SK-N-SH (cell line): ENCODE measurements at regions not wholly inside any gene's neighbourhood (a gene's known extent, or its start where the extent isn't known, plus 50 kb on each side); places are given as distances from the start of the nearest gene placed in this dataset.

Experiments used
- CTCF ChIA-PET: fragments of 300-600, 350-600 bp; formaldehyde crosslinking; extraction: SDS; loops from one replicate; lab custom pipeline; 2021; lab: Yijun Ruan, JAX
- POLR2A ChIA-PET: fragments of 350-600 bp; sonication (Branson Sonifier 250); formaldehyde crosslinking; extraction: SDS; loops from one replicate; lab custom pipeline; 2020; ENCODE audit warnings: antibody characterized with exemption, inconsistent platforms; lab: Yijun Ruan, JAX
- DNase-seq: peaks from one replicate; pipeline ENCODE4 v3.0.0; 2012
- H2AFZ ChIP-seq: fragments of 200-600 bp; sonication (generic); 2 replicates; pipeline ENCODE4 v1.8.1; 2016; ENCODE audit warnings: antibody characterized with exemption, mild to moderate bottlenecking, low read depth
- H3F3A ChIP-seq: fragments of 200-600 bp; sonication (generic); replicated peaks from 2 replicates; pipeline ENCODE3; 2016; ENCODE audit warnings: antibody characterized with exemption, mild to moderate bottlenecking; ENCODE audit not compliant: insufficient read depth
- H3K27ac ChIP-seq, 2 experiments: fragments of 200-500 bp in 1 of 2; fragments of 200-600 bp in 1 of 2; sonication (Bioruptor generic) in 1 of 2; sonication (generic), shearing (Covaris generic) in 1 of 2; 2 replicates each; pipeline versions ENCODE4 v1.5.1 to v1.6.1; 2014 to 2016; ENCODE audit warnings: low read depth in 2 of 2, inconsistent platforms in 1 of 2, low read length in 1 of 2, mild to moderate bottlenecking in 1 of 2, mixed read lengths in 1 of 2
- H3K27me3 ChIP-seq: fragments of 200-600 bp; sonication (generic), shearing (Covaris generic); 2 replicates; pipeline ENCODE4 v1.6.1; 2016; ENCODE audit warnings: mixed run types; ENCODE audit not compliant: insufficient read depth
- H3K36me3 ChIP-seq, 2 experiments: fragments of 200-500 bp in 1 of 2; fragments of 200-600 bp in 1 of 2; sonication (Bioruptor generic) in 1 of 2; sonication (generic) in 1 of 2; replicated peaks in 1 of 2; 2 replicates each; pipeline versions ENCODE3 to v1.5.1; 2014 to 2016; ENCODE audit warnings: low read length in 1 of 2, mild to moderate bottlenecking in 1 of 2; ENCODE audit not compliant: insufficient read depth in 2 of 2, control insufficient read depth in 1 of 2
- H3K4me1 ChIP-seq, 2 experiments: fragments of 200-500 bp in 1 of 2; fragments of 200-600 bp in 1 of 2; sonication (Bioruptor generic) in 1 of 2; sonication (generic), shearing (Covaris generic) in 1 of 2; 2 replicates each; pipeline versions ENCODE4 v1.5.1 to v1.6.1; 2014 to 2016; ENCODE audit warnings: low read depth in 1 of 2, low read length in 1 of 2, mixed run types in 1 of 2; ENCODE audit not compliant: insufficient read depth in 2 of 2, control insufficient read depth in 1 of 2
- H3K4me2 ChIP-seq: fragments of 200-600 bp; sonication (generic), shearing (Covaris generic); 2 replicates; pipeline ENCODE4 v1.6.1; 2017; ENCODE audit warnings: mixed run types
- H3K4me3 ChIP-seq, 2 experiments: fragments of 200-500 bp in 1 of 2; fragments of 200-600 bp in 1 of 2; sonication (Bioruptor generic) in 1 of 2; sonication (generic), shearing (Covaris generic) in 1 of 2; 2 replicates each; pipeline versions ENCODE4 v1.5.1 to v1.8.1; 2014 to 2016; ENCODE audit warnings: low read depth in 2 of 2, inconsistent platforms in 1 of 2, low read length in 1 of 2, mild to moderate bottlenecking in 1 of 2, mixed read lengths in 1 of 2, moderate library complexity in 1 of 2
- H3K79me2 ChIP-seq: fragments of 200-600 bp; sonication (generic); 2 replicates; pipeline ENCODE4 v1.8.1; 2017; ENCODE audit warnings: mild to moderate bottlenecking; ENCODE audit not compliant: insufficient read depth
- H3K9ac ChIP-seq: fragments of 200-600 bp; sonication (generic); 2 replicates; pipeline ENCODE4 v1.6.1; 2017; ENCODE audit warnings: mixed run types
- H3K9me2 ChIP-seq: fragments of 200-600 bp; sonication (generic); 2 replicates; pipeline ENCODE4 v1.6.1; 2017; ENCODE audit warnings: mixed run types
- H3K9me3 ChIP-seq: fragments of 200-600 bp; sonication (generic); 2 replicates; pipeline ENCODE4 v1.6.1; 2017; ENCODE audit warnings: mixed run types, mild to moderate bottlenecking, moderate library complexity
- H4K20me1 ChIP-seq: fragments of 200-600 bp; sonication (generic); 2 replicates; pipeline ENCODE4 v1.6.1; 2017; ENCODE audit warnings: mild to moderate bottlenecking, mixed run types; ENCODE audit not compliant: insufficient read depth
- EZH2phosphoT487 ChIP-seq: fragments of 200-600 bp; sonication (generic); IDR thresholded peaks from 2 replicates; pipeline ENCODE4 v1.6.1; 2017; ENCODE audit warnings: low read depth, mixed run types, mild to moderate bottlenecking, antibody characterized with exemption, moderate library complexity, borderline replicate concordance
- RAD21 ChIP-seq: IDR thresholded peaks from 2 replicates; pipeline ENCODE4 v1.6.1; 2012; ENCODE audit warnings: mild to moderate bottlenecking, low read length
- RFX5 ChIP-seq: IDR thresholded peaks from 2 replicates; pipeline ENCODE4 v1.6.1; 2012; ENCODE audit warnings: mild to moderate bottlenecking, improper control_type of control experiment, low read length
- RXRA ChIP-seq: IDR thresholded peaks from 2 replicates; pipeline ENCODE4 v1.4.0; 2012; ENCODE audit warnings: low read depth, mild to moderate bottlenecking, borderline replicate concordance
- WGBS: methylation state at CpG from one replicate; pipeline ENCODE4 v1.1.6; 2017; ENCODE audit warnings: low lambda C conversion rate; 5-methylcytosine and 5-hydroxymethylcytosine counted together

DNA sequence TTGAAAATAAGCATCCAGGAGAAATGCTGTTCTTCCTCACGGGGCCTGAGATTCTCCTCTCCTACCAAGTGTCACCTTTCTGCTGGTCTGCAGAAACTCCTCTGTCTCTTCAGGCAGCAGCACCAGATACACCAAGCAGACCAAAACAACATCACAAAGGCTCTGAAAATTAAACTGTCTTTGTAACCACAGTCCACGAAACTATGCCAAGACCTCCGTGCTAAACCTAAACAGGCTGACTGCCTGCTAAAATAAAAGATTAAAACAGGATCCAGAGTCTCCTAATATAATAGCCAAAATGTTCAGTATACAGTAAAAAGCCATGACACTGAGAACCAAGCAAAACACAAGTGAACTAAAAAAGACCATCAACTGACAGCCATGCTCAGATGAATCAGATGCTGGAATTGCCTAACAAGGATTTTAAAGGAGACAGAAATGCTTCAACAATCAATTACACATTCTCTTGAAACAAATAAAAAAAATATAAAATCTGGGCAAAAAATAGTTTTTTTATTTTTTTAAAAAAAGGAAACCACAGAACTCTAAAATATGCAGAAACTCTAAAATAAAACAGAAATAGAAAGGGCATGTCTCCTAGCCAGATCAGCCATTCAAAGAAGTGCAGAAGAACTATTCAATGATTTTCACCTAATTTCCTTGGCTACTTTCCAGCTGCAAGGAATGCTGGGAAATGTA lies 50.3 kb upstream of the TOX3 start:
- Histone ChIP-seq H3K9me2 (no peaks in the 10 kb centered on the region), H3K4me3 (no peak overlapping the region), H3K79me2 (no peaks in the 10 kb centered on the region), H2AFZ (no peak overlapping the region), H3K27me3 (no peaks in the 10 kb centered on the region), H3K9ac (no peak overlapping the region), H3K9me3 (no peaks in the 10 kb centered on the region), H4K20me1 (no peaks in the 10 kb centered on the region), H3K4me2 (no peak overlapping the region), H3K4me1 (no peaks in the 10 kb centered on the region), H3F3A (no peaks in the 10 kb centered on the region), H3K27ac (no peak overlapping the region), H3K36me3 (no peaks in the 10 kb centered on the region)
- DNase-seq: no peak
- WGBS: 6% methylated on average over 3 of the region's 3 CpGs
- POLR2A ChIA-PET: no interaction called here
- CTCF ChIA-PET: no interaction called here
- TF ChIP-seq EZH2phosphoT487: no peak
- no peak for TF ChIP-seq RFX5
- TF ChIP-seq RXRA: no peak
- TF ChIP-seq RAD21: no peak
